Panc1 (cell line): ENCODE measurements at regions not wholly inside any gene's neighbourhood (a gene's known extent, or its start where the extent isn't known, plus 50 kb on each side); places are given as distances from the start of the nearest gene placed in this dataset.

Experiments
- POLR2AphosphoS5 ChIP-seq: IDR thresholded peaks from 2 replicates; pipeline ENCODE4 v1.6.1; 2012; ENCODE audit warnings: mild to moderate bottlenecking, low read depth, low read length, moderate library complexity
- SIN3A ChIP-seq: IDR thresholded peaks from 2 replicates; pipeline ENCODE4 v1.6.1; 2012; ENCODE audit warnings: low read depth, mild to moderate bottlenecking, low read length, moderate library complexity, borderline replicate concordance; ENCODE audit not compliant: insufficient read depth
- TCF7L2 ChIP-seq: IDR thresholded peaks from 2 replicates; pipeline ENCODE4 v1.6.1; 2011; ENCODE audit warnings: mild to moderate bottlenecking, low read depth, low read length, inconsistent platforms
- TF ChIP-seq, protein P1 (sequence below): fragments of 450-650 bp; IDR thresholded peaks from 2 replicates; pipeline ENCODE4 v1.5.1; 2017; ENCODE audit warnings: mild to moderate bottlenecking
- TF ChIP-seq, protein P2 (sequence below), 2 experiments: IDR thresholded peaks; 2 replicates each; pipeline ENCODE4 v1.6.1; 2011 to 2012; ENCODE audit warnings: low read depth in 2 of 2, control low read depth in 1 of 2, low read length in 1 of 2, mild to moderate bottlenecking in 1 of 2, moderate library complexity in 1 of 2; ENCODE audit not compliant: insufficient read depth in 1 of 2

DNA sequence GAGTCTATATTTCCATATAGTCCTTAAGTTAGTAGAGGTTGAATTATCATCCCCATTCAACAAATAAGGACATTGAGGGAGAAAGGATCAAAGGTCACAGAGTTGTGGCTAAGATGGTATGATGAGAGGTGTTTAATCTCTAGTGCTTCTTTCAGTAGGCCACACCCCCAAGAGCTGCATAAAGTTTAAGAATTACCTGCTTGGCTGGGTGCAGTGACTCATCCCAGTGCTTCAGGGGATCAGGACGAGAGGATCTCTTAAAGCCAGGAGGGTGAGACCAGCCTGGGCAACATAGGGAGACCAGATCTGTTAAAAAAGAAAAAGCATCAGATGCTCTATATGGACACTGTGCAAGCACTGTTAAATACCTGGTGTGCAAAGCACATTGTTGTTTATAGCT is 560.0 kb upstream of the KLHL1 start:
- TF ChIP-seq, protein P1, sequence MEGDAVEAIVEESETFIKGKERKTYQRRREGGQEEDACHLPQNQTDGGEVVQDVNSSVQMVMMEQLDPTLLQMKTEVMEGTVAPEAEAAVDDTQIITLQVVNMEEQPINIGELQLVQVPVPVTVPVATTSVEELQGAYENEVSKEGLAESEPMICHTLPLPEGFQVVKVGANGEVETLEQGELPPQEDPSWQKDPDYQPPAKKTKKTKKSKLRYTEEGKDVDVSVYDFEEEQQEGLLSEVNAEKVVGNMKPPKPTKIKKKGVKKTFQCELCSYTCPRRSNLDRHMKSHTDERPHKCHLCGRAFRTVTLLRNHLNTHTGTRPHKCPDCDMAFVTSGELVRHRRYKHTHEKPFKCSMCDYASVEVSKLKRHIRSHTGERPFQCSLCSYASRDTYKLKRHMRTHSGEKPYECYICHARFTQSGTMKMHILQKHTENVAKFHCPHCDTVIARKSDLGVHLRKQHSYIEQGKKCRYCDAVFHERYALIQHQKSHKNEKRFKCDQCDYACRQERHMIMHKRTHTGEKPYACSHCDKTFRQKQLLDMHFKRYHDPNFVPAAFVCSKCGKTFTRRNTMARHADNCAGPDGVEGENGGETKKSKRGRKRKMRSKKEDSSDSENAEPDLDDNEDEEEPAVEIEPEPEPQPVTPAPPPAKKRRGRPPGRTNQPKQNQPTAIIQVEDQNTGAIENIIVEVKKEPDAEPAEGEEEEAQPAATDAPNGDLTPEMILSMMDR, result no peak
- TF ChIP-seq, protein P2, sequence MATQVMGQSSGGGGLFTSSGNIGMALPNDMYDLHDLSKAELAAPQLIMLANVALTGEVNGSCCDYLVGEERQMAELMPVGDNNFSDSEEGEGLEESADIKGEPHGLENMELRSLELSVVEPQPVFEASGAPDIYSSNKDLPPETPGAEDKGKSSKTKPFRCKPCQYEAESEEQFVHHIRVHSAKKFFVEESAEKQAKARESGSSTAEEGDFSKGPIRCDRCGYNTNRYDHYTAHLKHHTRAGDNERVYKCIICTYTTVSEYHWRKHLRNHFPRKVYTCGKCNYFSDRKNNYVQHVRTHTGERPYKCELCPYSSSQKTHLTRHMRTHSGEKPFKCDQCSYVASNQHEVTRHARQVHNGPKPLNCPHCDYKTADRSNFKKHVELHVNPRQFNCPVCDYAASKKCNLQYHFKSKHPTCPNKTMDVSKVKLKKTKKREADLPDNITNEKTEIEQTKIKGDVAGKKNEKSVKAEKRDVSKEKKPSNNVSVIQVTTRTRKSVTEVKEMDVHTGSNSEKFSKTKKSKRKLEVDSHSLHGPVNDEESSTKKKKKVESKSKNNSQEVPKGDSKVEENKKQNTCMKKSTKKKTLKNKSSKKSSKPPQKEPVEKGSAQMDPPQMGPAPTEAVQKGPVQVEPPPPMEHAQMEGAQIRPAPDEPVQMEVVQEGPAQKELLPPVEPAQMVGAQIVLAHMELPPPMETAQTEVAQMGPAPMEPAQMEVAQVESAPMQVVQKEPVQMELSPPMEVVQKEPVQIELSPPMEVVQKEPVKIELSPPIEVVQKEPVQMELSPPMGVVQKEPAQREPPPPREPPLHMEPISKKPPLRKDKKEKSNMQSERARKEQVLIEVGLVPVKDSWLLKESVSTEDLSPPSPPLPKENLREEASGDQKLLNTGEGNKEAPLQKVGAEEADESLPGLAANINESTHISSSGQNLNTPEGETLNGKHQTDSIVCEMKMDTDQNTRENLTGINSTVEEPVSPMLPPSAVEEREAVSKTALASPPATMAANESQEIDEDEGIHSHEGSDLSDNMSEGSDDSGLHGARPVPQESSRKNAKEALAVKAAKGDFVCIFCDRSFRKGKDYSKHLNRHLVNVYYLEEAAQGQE (IDR thresholded peaks at IDR 0.05; ENCODE audit: insufficient read depth in 1 of 2, low read depth in 2 of 2, low read length in 1 of 2), result no peak
- no peak for TF ChIP-seq POLR2AphosphoS5
- no peak for TF ChIP-seq SIN3A
- TF ChIP-seq TCF7L2, result no peak
